ENCODE measurements at regions not wholly inside any gene's neighbourhood (a gene's known extent, or its start where the extent isn't known, plus 50 kb on each side); places are given as distances from the start of the nearest gene placed in this dataset.
"Not testable (repeated sequence)": the region's sequence is repeated elsewhere in the genome, so short reads cannot be mapped to it uniquely, and the experiment has no call there.

DNA sequence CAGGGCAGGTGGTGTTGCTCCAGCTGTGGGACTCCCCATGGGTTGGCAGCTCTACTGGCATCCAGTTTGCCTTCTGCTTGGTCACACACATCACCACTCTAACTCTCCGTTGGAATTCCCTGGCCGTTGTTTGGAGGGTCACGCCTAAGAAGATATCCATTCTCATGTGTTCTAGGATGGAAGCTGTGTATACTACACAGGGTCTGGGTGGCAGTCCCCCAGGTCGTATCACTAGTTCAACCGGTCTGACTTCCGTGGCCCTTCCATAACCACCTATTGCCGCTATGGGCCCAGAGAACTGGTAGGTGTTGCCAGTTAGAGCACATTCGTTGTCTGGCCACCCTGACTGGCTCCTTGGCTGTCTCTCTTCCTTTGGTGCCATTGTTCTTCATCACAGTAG is 456.3 kb downstream of the TMEM121 start:
- H3K4me3 ChIP-seq (ENCODE audit: low read length): no peak overlapping the region
- TF ChIP-seq, protein P1, sequence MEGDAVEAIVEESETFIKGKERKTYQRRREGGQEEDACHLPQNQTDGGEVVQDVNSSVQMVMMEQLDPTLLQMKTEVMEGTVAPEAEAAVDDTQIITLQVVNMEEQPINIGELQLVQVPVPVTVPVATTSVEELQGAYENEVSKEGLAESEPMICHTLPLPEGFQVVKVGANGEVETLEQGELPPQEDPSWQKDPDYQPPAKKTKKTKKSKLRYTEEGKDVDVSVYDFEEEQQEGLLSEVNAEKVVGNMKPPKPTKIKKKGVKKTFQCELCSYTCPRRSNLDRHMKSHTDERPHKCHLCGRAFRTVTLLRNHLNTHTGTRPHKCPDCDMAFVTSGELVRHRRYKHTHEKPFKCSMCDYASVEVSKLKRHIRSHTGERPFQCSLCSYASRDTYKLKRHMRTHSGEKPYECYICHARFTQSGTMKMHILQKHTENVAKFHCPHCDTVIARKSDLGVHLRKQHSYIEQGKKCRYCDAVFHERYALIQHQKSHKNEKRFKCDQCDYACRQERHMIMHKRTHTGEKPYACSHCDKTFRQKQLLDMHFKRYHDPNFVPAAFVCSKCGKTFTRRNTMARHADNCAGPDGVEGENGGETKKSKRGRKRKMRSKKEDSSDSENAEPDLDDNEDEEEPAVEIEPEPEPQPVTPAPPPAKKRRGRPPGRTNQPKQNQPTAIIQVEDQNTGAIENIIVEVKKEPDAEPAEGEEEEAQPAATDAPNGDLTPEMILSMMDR (conservative IDR thresholded peaks at IDR 0.05; ENCODE audit: low read length): no peak
- no peak for DNase-seq (ENCODE audit: low read depth)

DNA sequence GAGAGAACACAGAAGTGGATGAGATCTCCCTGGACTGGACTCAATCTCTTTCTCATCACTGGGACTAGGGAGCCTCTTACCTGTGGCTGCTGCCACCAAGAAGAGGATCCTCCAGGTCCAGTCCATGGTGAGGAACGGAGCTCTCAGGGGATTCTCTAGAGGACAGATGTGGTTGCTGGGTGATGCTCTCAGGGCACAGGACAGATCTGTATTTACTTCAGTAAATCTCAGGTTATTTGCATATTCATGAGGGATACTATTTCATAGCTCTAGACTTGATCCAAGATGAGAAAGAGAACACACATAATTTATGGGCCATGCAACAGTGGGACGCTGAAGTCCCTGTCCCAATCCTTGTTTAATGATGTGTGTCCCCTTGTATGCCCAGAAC is 460.5 kb downstream of the TMEM121 start:
- H3K4me3 ChIP-seq (ENCODE audit: low read length): no peak overlapping the region
- TF ChIP-seq, protein P1 (conservative IDR thresholded peaks at IDR 0.05; ENCODE audit: low read length): no peak
- DNase-seq (ENCODE audit: low read depth): no peak

DNA sequence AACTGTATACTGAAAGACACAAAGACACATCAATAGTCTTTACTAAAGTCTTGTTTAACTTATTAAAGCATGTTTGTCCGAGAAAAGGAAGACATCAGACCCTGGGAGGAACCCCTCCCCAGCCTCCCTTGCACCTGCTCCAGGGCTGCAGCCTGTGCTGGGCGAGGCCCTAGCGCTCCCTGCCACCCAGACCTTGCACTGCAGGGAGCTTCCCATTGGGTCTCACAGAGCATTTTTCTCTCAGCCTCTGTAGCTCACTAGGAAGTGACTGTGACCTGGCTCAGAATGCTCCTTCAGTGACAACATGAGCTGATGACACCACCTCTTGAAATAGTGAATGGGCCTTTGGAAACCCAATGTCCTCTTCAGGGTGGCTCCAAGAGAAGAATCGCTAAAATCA is 461.2 kb downstream of the TMEM121 start:
- no peak for DNase-seq (ENCODE audit: low read depth)
- TF ChIP-seq, protein P1 (conservative IDR thresholded peaks at IDR 0.05; ENCODE audit: low read length): no peak
- no peak overlapping the region for H3K4me3 ChIP-seq (ENCODE audit: low read length)

GRCh38 chr14:105989566-105990302 is 463.4 kb downstream of the TMEM121 start:
- no peak overlapping the region for H3K4me3 ChIP-seq (ENCODE audit: low read length)
- TF ChIP-seq, protein P1 (conservative IDR thresholded peaks at IDR 0.05; ENCODE audit: low read length): no peak
- no peak for DNase-seq (ENCODE audit: low read depth)

DNA sequence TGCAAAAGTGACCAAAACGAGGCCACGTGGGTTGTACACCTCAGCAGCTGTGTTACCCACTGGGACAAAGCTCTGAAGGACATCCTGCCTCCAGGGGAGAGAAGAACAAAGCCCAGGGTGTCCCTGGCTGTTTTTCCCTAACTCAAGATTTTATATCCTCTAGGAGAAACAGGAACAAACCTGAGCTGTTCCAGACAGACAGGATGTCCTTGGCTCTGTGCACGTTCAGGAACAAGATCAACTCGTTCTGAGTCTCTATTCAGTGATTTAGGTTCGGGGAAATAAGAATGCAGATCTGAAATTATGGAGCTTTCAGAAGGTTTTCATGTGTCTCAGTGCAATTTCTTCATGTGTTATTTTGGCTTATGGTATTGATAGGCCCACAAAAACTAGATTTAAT is 465.3 kb downstream of the TMEM121 start:
- H3K4me3 ChIP-seq (ENCODE audit: low read length); DNase-seq (ENCODE audit: low read depth): not testable (repeated sequence)

- no peak for DNase-seq (ENCODE audit: low read depth)
- TF ChIP-seq, protein P1 (conservative IDR thresholded peaks at IDR 0.05; ENCODE audit: low read length): no peak
- no peak overlapping the region for H3K4me3 ChIP-seq (ENCODE audit: low read length)
Measured at GRCh38 chr14:105993814-105994213, 467.4 kb downstream of the TMEM121 start.

- DNase-seq (ENCODE audit: low read depth); H3K4me3 ChIP-seq (ENCODE audit: low read length): not testable (repeated sequence)
Measured at GRCh38 chr14:105995011-105995710, 468.8 kb downstream of the TMEM121 start.

DNA sequence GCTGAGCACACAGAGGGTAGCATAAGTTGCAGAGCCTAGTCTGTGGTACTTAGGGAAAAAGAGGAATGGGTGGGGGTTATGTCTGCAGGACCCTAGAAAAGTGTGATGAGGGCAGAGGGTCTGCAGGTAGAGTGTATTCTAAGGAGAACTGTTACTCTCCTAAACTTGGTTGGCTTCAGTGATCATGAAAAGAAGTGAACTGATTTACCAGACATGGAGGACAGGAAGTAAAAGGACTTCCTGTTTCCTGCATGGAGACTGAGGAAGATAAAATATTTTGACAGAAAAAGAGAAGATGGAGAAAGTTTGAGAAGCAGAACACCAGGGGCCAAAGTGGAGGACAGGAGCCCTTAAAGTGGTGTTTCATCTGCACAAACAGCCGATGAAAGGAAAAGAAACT is 472.2 kb downstream of the TMEM121 start:
- DNase-seq (ENCODE audit: low read depth); H3K4me3 ChIP-seq (ENCODE audit: low read length): not testable (repeated sequence)
